SK-N-SH (cell line): ENCODE measurements at regions not wholly inside any gene's neighbourhood (a gene's known extent, or its start where the extent isn't known, plus 50 kb on each side); places are given as distances from the start of the nearest gene placed in this dataset.
A peak's percentile ranks its signal among the peaks of the same experiment; 100 is the strongest.

Source experiments
- CTCF ChIA-PET: fragments of 300-600, 350-600 bp; formaldehyde crosslinking; extraction: SDS; loops from one replicate; lab custom pipeline; 2021; lab: Yijun Ruan, JAX
- POLR2A ChIA-PET: fragments of 350-600 bp; sonication (Branson Sonifier 250); formaldehyde crosslinking; extraction: SDS; loops from one replicate; lab custom pipeline; 2020; ENCODE audit warnings: antibody characterized with exemption, inconsistent platforms; lab: Yijun Ruan, JAX
- DNase-seq: peaks from one replicate; pipeline ENCODE4 v3.0.0; 2012
- H2AFZ ChIP-seq: fragments of 200-600 bp; sonication (generic); 2 replicates; pipeline ENCODE4 v1.8.1; 2016; ENCODE audit warnings: antibody characterized with exemption, mild to moderate bottlenecking, low read depth
- H3F3A ChIP-seq: fragments of 200-600 bp; sonication (generic); replicated peaks from 2 replicates; pipeline ENCODE3; 2016; ENCODE audit warnings: antibody characterized with exemption, mild to moderate bottlenecking; ENCODE audit not compliant: insufficient read depth
- H3K27ac ChIP-seq, 2 experiments: fragments of 200-500 bp in 1 of 2; fragments of 200-600 bp in 1 of 2; sonication (Bioruptor generic) in 1 of 2; sonication (generic), shearing (Covaris generic) in 1 of 2; 2 replicates each; pipeline versions ENCODE4 v1.5.1 to v1.6.1; 2014 to 2016; ENCODE audit warnings: low read depth in 2 of 2, inconsistent platforms in 1 of 2, low read length in 1 of 2, mild to moderate bottlenecking in 1 of 2, mixed read lengths in 1 of 2
- H3K27me3 ChIP-seq: fragments of 200-600 bp; sonication (generic), shearing (Covaris generic); 2 replicates; pipeline ENCODE4 v1.6.1; 2016; ENCODE audit warnings: mixed run types; ENCODE audit not compliant: insufficient read depth
- H3K36me3 ChIP-seq, 2 experiments: fragments of 200-500 bp in 1 of 2; fragments of 200-600 bp in 1 of 2; sonication (Bioruptor generic) in 1 of 2; sonication (generic) in 1 of 2; replicated peaks in 1 of 2; 2 replicates each; pipeline versions ENCODE3 to v1.5.1; 2014 to 2016; ENCODE audit warnings: low read length in 1 of 2, mild to moderate bottlenecking in 1 of 2; ENCODE audit not compliant: insufficient read depth in 2 of 2, control insufficient read depth in 1 of 2
- H3K4me1 ChIP-seq, 2 experiments: fragments of 200-500 bp in 1 of 2; fragments of 200-600 bp in 1 of 2; sonication (Bioruptor generic) in 1 of 2; sonication (generic), shearing (Covaris generic) in 1 of 2; 2 replicates each; pipeline versions ENCODE4 v1.5.1 to v1.6.1; 2014 to 2016; ENCODE audit warnings: low read depth in 1 of 2, low read length in 1 of 2, mixed run types in 1 of 2; ENCODE audit not compliant: insufficient read depth in 2 of 2, control insufficient read depth in 1 of 2
- H3K4me2 ChIP-seq: fragments of 200-600 bp; sonication (generic), shearing (Covaris generic); 2 replicates; pipeline ENCODE4 v1.6.1; 2017; ENCODE audit warnings: mixed run types
- H3K4me3 ChIP-seq, 2 experiments: fragments of 200-500 bp in 1 of 2; fragments of 200-600 bp in 1 of 2; sonication (Bioruptor generic) in 1 of 2; sonication (generic), shearing (Covaris generic) in 1 of 2; 2 replicates each; pipeline versions ENCODE4 v1.5.1 to v1.8.1; 2014 to 2016; ENCODE audit warnings: low read depth in 2 of 2, inconsistent platforms in 1 of 2, low read length in 1 of 2, mild to moderate bottlenecking in 1 of 2, mixed read lengths in 1 of 2, moderate library complexity in 1 of 2
- H3K79me2 ChIP-seq: fragments of 200-600 bp; sonication (generic); 2 replicates; pipeline ENCODE4 v1.8.1; 2017; ENCODE audit warnings: mild to moderate bottlenecking; ENCODE audit not compliant: insufficient read depth
- H3K9ac ChIP-seq: fragments of 200-600 bp; sonication (generic); 2 replicates; pipeline ENCODE4 v1.6.1; 2017; ENCODE audit warnings: mixed run types
- H3K9me2 ChIP-seq: fragments of 200-600 bp; sonication (generic); 2 replicates; pipeline ENCODE4 v1.6.1; 2017; ENCODE audit warnings: mixed run types
- H3K9me3 ChIP-seq: fragments of 200-600 bp; sonication (generic); 2 replicates; pipeline ENCODE4 v1.6.1; 2017; ENCODE audit warnings: mixed run types, mild to moderate bottlenecking, moderate library complexity
- H4K20me1 ChIP-seq: fragments of 200-600 bp; sonication (generic); 2 replicates; pipeline ENCODE4 v1.6.1; 2017; ENCODE audit warnings: mild to moderate bottlenecking, mixed run types; ENCODE audit not compliant: insufficient read depth
- ELF1 ChIP-seq: IDR thresholded peaks from 2 replicates; pipeline ENCODE4 v1.4.0; 2012
- FOXJ3 ChIP-seq: sonication (generic); formaldehyde crosslinking; IDR thresholded peaks from 2 replicates; pipeline ENCODE4 v1.5.1; 2020; ENCODE audit warnings: mild to moderate bottlenecking, missing genetic modification reagents
- GATA2 ChIP-seq: sonication (generic); formaldehyde crosslinking; IDR thresholded peaks from 2 replicates; pipeline ENCODE4 v1.5.0; 2020; ENCODE audit warnings: mild to moderate bottlenecking, missing genetic modification reagents
- MEF2A ChIP-seq: IDR thresholded peaks from 2 replicates; pipeline ENCODE4 v1.4.0; 2012; ENCODE audit warnings: low read depth, borderline replicate concordance
- NFIC ChIP-seq: IDR thresholded peaks from 2 replicates; pipeline ENCODE4 v1.4.0; 2012; ENCODE audit warnings: borderline replicate concordance
- POLR2AphosphoS5 ChIP-seq: IDR thresholded peaks from 2 replicates; pipeline ENCODE4 v1.6.1; 2012; ENCODE audit warnings: low read depth, low read length
- RAD21 ChIP-seq: IDR thresholded peaks from 2 replicates; pipeline ENCODE4 v1.6.1; 2012; ENCODE audit warnings: mild to moderate bottlenecking, low read length
- RFX5 ChIP-seq: IDR thresholded peaks from 2 replicates; pipeline ENCODE4 v1.6.1; 2012; ENCODE audit warnings: mild to moderate bottlenecking, improper control_type of control experiment, low read length
- SMC3 ChIP-seq: IDR thresholded peaks from 2 replicates; pipeline ENCODE4 v1.6.1; 2012; ENCODE audit warnings: low read depth, low read length, improper control_type of control experiment
- TAF1 ChIP-seq: IDR thresholded peaks from 2 replicates; pipeline ENCODE4 v1.6.1; 2012; ENCODE audit warnings: low read depth, mild to moderate bottlenecking, low read length, moderate library complexity, borderline replicate concordance
- TEAD4 ChIP-seq: IDR thresholded peaks from 2 replicates; pipeline ENCODE4 v1.4.0; 2012; ENCODE audit warnings: mild to moderate bottlenecking, borderline replicate concordance; ENCODE audit not compliant: insufficient read depth
- WGBS: methylation state at CpG from one replicate; pipeline ENCODE4 v1.1.6; 2017; ENCODE audit warnings: low lambda C conversion rate; 5-methylcytosine and 5-hydroxymethylcytosine counted together
- TF ChIP-seq, protein P1 (sequence below): IDR thresholded peaks from 2 replicates; pipeline ENCODE4 v1.4.0; 2012; ENCODE audit warnings: low read depth
- TF ChIP-seq, protein P2 (sequence below): IDR thresholded peaks from 2 replicates; pipeline ENCODE4; 2012
- TF ChIP-seq, protein P3 (sequence below): fragments of 200-600 bp; sonication (generic); IDR thresholded peaks from 2 replicates; pipeline ENCODE4 v1.6.1; 2017; ENCODE audit warnings: antibody characterized with exemption, mild to moderate bottlenecking, moderate library complexity

DNA sequence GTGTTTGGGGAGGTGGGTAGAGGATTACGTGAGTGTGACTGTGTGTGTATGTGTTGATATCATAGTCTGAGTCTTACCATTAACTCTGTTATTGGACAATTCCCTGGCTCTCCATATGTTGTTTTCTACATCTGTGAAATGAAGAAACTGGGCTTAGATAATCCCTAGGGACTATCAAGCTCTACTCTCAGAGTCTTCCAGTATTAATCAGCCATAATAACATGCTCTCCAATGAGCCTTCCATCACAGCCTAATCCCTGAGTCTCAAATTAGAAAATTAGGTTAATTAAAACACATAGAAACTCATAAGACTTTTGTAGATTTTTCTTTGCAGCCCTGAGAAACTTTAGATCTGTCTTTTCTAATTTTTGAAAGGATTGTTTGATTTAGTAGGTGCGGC lies 404.2 kb upstream of the RARB start:
- no peaks in the 10 kb centered on the region for H4K20me1 ChIP-seq
- H3K27ac ChIP-seq, result no peak overlapping the region
- H3K4me2 ChIP-seq, result no peak overlapping the region
- H3K9ac ChIP-seq, result no peak overlapping the region
- WGBS, result 72% methylated on average over 2 of the region's 2 CpGs
- no peaks in the 10 kb centered on the region for H3F3A ChIP-seq
- H3K9me3 ChIP-seq, result no peaks in the 10 kb centered on the region
- no peaks in the 10 kb centered on the region for H3K4me1 ChIP-seq
- no peak overlapping the region for H3K4me3 ChIP-seq
- CTCF ChIA-PET, result no interaction called here
- H3K27me3 ChIP-seq, result no peaks in the 10 kb centered on the region
- no peaks in the 10 kb centered on the region for H3K79me2 ChIP-seq
- DNase-seq, result no peak
- no peak overlapping the region for H2AFZ ChIP-seq
- TF ChIP-seq GATA2 (no peak), TAF1 (no peak)
- TF ChIP-seq, all 33 proteins: peak for 0
- POLR2A ChIA-PET, result no interaction called here
- Histone ChIP-seq H3K9me2 (no peaks in the 10 kb centered on the region), H3K36me3 (no peaks in the 10 kb centered on the region)

DNA sequence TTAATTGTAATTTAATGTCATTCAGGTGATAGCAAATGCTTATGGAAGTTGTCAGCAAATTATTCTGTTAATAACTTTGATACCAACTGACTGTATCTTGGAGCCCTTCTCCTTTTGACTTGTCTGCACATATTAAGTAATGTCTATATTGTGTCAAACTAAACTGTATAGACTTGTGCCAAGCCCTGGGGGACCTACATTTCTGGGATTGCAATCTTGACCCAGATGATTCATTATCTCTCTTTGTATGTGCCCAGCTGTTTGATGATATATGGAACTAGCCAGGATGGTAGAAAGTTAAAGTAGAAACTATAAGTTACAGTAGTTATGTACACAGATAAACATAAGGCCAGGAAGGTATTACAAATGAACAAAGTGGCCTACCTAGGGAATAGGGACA lies 402.8 kb upstream of the RARB start:
- Histone ChIP-seq H3K79me2 (no peaks in the 10 kb centered on the region), H3K9me2 (no peaks in the 10 kb centered on the region), H2AFZ (no peak overlapping the region), H3K27ac (no peak overlapping the region), H3K9me3 (no peaks in the 10 kb centered on the region)
- TF ChIP-seq, protein P1, sequence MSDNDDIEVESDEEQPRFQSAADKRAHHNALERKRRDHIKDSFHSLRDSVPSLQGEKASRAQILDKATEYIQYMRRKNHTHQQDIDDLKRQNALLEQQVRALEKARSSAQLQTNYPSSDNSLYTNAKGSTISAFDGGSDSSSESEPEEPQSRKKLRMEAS, result no peak
- no peak for TF ChIP-seq MEF2A
- TF ChIP-seq, protein P2, sequence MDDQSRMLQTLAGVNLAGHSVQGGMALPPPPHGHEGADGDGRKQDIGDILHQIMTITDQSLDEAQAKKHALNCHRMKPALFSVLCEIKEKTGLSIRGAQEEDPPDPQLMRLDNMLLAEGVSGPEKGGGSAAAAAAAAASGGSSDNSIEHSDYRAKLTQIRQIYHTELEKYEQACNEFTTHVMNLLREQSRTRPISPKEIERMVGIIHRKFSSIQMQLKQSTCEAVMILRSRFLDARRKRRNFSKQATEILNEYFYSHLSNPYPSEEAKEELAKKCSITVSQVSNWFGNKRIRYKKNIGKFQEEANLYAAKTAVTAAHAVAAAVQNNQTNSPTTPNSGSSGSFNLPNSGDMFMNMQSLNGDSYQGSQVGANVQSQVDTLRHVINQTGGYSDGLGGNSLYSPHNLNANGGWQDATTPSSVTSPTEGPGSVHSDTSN, result peak; percentile 32
- no peak for TF ChIP-seq TAF1
- no peak for TF ChIP-seq ELF1
- no peak for TF ChIP-seq TEAD4
- TF ChIP-seq, all 33 proteins: peak for 1
- H3K4me3 ChIP-seq, result no peak overlapping the region
- no peaks in the 10 kb centered on the region for H3F3A ChIP-seq
- ChIA-PET POLR2A (no interaction called here), CTCF (interaction anchor here (1.1 kb wide), 1 partner anchor 568 kb away, joined by 3 read pairs; no protein-coding TSS in a partner anchor)
- H3K4me1 ChIP-seq, result no peaks in the 10 kb centered on the region
- no peaks in the 10 kb centered on the region for H3K36me3 ChIP-seq
- no peaks in the 10 kb centered on the region for H3K27me3 ChIP-seq
- no peak for DNase-seq
- H3K9ac ChIP-seq, result no peak overlapping the region
- no peaks in the 10 kb centered on the region for H4K20me1 ChIP-seq
- H3K4me2 ChIP-seq, result no peak overlapping the region

DNA sequence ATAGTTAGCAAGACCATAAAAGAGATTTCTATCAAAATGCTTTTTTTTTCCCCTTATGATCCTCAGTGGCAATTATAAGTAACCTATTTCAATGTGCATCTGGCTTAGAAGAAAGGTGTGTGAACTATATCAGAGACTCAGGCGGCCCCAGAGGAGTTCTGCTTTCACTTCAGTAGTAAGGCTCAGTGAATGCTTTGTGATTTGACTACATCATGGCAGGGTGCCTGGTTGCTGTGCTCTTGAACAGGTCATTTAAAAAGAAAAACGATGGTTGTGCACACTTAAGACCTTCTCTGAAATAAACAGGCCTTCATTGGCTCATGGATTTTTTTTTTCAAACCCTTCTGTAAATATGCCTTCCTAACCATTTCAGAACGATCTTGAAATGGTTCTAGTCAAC lies 400.4 kb upstream of the RARB start:
- Histone ChIP-seq H3K27me3 (no peaks in the 10 kb centered on the region), H3K9me3 (no peaks in the 10 kb centered on the region), H3K4me3 (no peak overlapping the region), H3F3A (no peaks in the 10 kb centered on the region), H3K79me2 (no peaks in the 10 kb centered on the region), H3K4me1 (no peaks in the 10 kb centered on the region), H2AFZ (no peak overlapping the region), H3K9ac (no peak overlapping the region), H3K27ac (no peak overlapping the region), H4K20me1 (no peaks in the 10 kb centered on the region), H3K9me2 (no peaks in the 10 kb centered on the region), H3K36me3 (no peaks in the 10 kb centered on the region), H3K4me2 (no peak overlapping the region)
- TF ChIP-seq MEF2A (no peak), SMC3 (no peak), TAF1 (no peak), NFIC (no peak), FOXJ3 (CRISPR knock-in tag) (no peak), RFX5 (no peak), RAD21 (no peak), POLR2AphosphoS5 (no peak), ELF1 (no peak)
- TF ChIP-seq, protein P2, result no peak
- TF ChIP-seq, protein P3, sequence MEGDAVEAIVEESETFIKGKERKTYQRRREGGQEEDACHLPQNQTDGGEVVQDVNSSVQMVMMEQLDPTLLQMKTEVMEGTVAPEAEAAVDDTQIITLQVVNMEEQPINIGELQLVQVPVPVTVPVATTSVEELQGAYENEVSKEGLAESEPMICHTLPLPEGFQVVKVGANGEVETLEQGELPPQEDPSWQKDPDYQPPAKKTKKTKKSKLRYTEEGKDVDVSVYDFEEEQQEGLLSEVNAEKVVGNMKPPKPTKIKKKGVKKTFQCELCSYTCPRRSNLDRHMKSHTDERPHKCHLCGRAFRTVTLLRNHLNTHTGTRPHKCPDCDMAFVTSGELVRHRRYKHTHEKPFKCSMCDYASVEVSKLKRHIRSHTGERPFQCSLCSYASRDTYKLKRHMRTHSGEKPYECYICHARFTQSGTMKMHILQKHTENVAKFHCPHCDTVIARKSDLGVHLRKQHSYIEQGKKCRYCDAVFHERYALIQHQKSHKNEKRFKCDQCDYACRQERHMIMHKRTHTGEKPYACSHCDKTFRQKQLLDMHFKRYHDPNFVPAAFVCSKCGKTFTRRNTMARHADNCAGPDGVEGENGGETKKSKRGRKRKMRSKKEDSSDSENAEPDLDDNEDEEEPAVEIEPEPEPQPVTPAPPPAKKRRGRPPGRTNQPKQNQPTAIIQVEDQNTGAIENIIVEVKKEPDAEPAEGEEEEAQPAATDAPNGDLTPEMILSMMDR, result no peak
- DNase-seq, result no peak
- ChIA-PET CTCF (no interaction called here), POLR2A (no interaction called here)
- WGBS, result 57% methylated on average over 2 of the region's 3 CpGs
